Liver (tissue), 8 donors: ENCODE measurements at regions not wholly inside any gene's neighbourhood (a gene's known extent, or its start where the extent isn't known, plus 50 kb on each side); places are given as distances from the start of the nearest gene placed in this dataset.

Experiments used
- DNase-seq: peaks from one replicate; pipeline ENCODE4 v3.0.0-alpha.2; 2017; ENCODE audit warnings: low spot score
- H3K27ac ChIP-seq, 2 donors: one replicate each; pipeline ENCODE4 v1.7.0; 2013; ENCODE audit warnings: inconsistent platforms in 2 of 2, low read length in 2 of 2, control low read depth in 1 of 2, low read depth in 1 of 2, mild to moderate bottlenecking in 1 of 2
- H3K27me3 ChIP-seq, 4 donors: one replicate each; pipeline versions ENCODE4 v1.6.1 to v1.7.0; 2013; ENCODE audit warnings: low read length in 3 of 4, inconsistent platforms in 1 of 4, mild to moderate bottlenecking in 1 of 4, moderate library complexity in 1 of 4; ENCODE audit not compliant: control insufficient read depth in 4 of 4, insufficient read depth in 4 of 4
- H3K36me3 ChIP-seq, 4 donors: one replicate each; pipeline versions ENCODE4 v1.6.1 to v1.7.0; 2013; ENCODE audit warnings: low read length in 3 of 4, mild to moderate bottlenecking in 3 of 4, low read depth in 1 of 4, moderate library complexity in 1 of 4; ENCODE audit not compliant: control insufficient read depth in 4 of 4, insufficient read depth in 3 of 4
- H3K4me1 ChIP-seq, 4 donors: one replicate each; pipeline versions ENCODE4 v1.6.1 to v1.7.0; 2013; ENCODE audit warnings: low read length in 3 of 4, mild to moderate bottlenecking in 3 of 4, moderate library complexity in 1 of 4; ENCODE audit not compliant: control insufficient read depth in 4 of 4, insufficient read depth in 4 of 4
- H3K4me3 ChIP-seq, 3 donors: one replicate each; pipeline versions ENCODE4 v1.6.1 to v1.7.0; 2013; ENCODE audit warnings: low read length in 3 of 3, control low read depth in 1 of 3, low read depth in 1 of 3, mild to moderate bottlenecking in 1 of 3
- H3K9ac ChIP-seq, 2 donors: one replicate each; pipeline ENCODE4 v1.7.0; 2013; ENCODE audit warnings: low read length in 2 of 2, mild to moderate bottlenecking in 2 of 2, moderate library complexity in 2 of 2, control low read depth in 1 of 2, low read depth in 1 of 2
- H3K9me3 ChIP-seq, 4 donors: one replicate each; pipeline versions ENCODE4 v1.6.1 to v1.7.0; 2013; ENCODE audit warnings: low read length in 3 of 4; ENCODE audit not compliant: control insufficient read depth in 4 of 4
- FOXA1 ChIP-seq: IDR thresholded peaks from 2 replicates; pipeline ENCODE4 v1.6.1; 2016; ENCODE audit warnings: antibody characterized with exemption
- FOXA2 ChIP-seq: IDR thresholded peaks from 2 replicates; pipeline ENCODE4 v1.6.1; 2016; ENCODE audit warnings: antibody characterized with exemption
- GABPA ChIP-seq, 2 donors: IDR thresholded peaks in 1 of 2; conservative IDR thresholded peaks in 1 of 2; 2 replicates each; pipeline ENCODE4 v1.6.1; 2016; ENCODE audit warnings: antibody characterized with exemption in 2 of 2, mild to moderate bottlenecking in 1 of 2, moderate library complexity in 1 of 2
- HNF4A ChIP-seq, 2 donors: conservative IDR thresholded peaks; 2 replicates each; pipeline ENCODE4 v1.6.1; 2016; ENCODE audit warnings: antibody characterized with exemption in 2 of 2, mild to moderate bottlenecking in 2 of 2
- HNF4G ChIP-seq: IDR thresholded peaks from 2 replicates; pipeline ENCODE4 v1.6.1; 2016; ENCODE audit warnings: antibody characterized with exemption
- JUND ChIP-seq, 2 donors: IDR thresholded peaks; 2 replicates each; pipeline ENCODE4 v1.6.1; 2016; ENCODE audit warnings: antibody characterized with exemption in 2 of 2
- NR2F2 ChIP-seq: IDR thresholded peaks from 2 replicates; pipeline ENCODE4 v1.6.1; 2016; ENCODE audit warnings: antibody characterized with exemption
- RAD21 ChIP-seq, 2 donors: IDR thresholded peaks; 2 replicates each; pipeline ENCODE4 v1.6.1; 2016; ENCODE audit warnings: antibody characterized with exemption in 2 of 2, mild to moderate bottlenecking in 2 of 2
- RXRA ChIP-seq, 2 donors: IDR thresholded peaks; 2 replicates each; pipeline ENCODE4 v1.6.1; 2017 to 2018; ENCODE audit warnings: antibody characterized with exemption in 2 of 2, mild to moderate bottlenecking in 1 of 2
- SP1 ChIP-seq: IDR thresholded peaks from 2 replicates; pipeline ENCODE4 v1.6.1; 2018; ENCODE audit warnings: antibody characterized with exemption, mild to moderate bottlenecking
- TAF1 ChIP-seq: conservative IDR thresholded peaks from 2 replicates; pipeline ENCODE4 v1.6.1; 2016; ENCODE audit warnings: antibody characterized with exemption, mild to moderate bottlenecking
- YY1 ChIP-seq: IDR thresholded peaks from 2 replicates; pipeline ENCODE4 v1.6.1; 2016; ENCODE audit warnings: antibody characterized with exemption, mild to moderate bottlenecking
- WGBS: extraction: QIAGEN DNeasy Blood & Tissue Kit; methylation state at CpG from one replicate; pipeline ENCODE4 v1.1.7; 2013; 5-methylcytosine and 5-hydroxymethylcytosine counted together
- TF ChIP-seq, protein P1 (sequence below): IDR thresholded peaks from 2 replicates; pipeline ENCODE4 v1.6.1; 2016; ENCODE audit warnings: antibody characterized with exemption
- TF ChIP-seq, protein P2 (sequence below): fragments of 150-350 bp; IDR thresholded peaks from 2 replicates; pipeline ENCODE4 v1.5.1; 2017; ENCODE audit warnings: improper control_type of control experiment, low read depth, low read length; ENCODE audit not compliant: missing input control
- TF ChIP-seq, protein P3 (sequence below): IDR thresholded peaks from 2 replicates; pipeline ENCODE4 v1.6.1; 2016; ENCODE audit warnings: antibody characterized with exemption
- TF ChIP-seq, protein P4 (sequence below): IDR thresholded peaks from 2 replicates; pipeline ENCODE4 v1.6.1; 2016; ENCODE audit warnings: antibody characterized with exemption, mild to moderate bottlenecking
- TF ChIP-seq, protein P5 (sequence below): IDR thresholded peaks from 2 replicates; pipeline ENCODE4 v1.6.1; 2016; ENCODE audit warnings: antibody characterized with exemption
- donor health status: healthy.
- donor health status: healthy.
- donor health status: healthy.
- donor health status: healthy.
- donor health status: healthy.

DNA sequence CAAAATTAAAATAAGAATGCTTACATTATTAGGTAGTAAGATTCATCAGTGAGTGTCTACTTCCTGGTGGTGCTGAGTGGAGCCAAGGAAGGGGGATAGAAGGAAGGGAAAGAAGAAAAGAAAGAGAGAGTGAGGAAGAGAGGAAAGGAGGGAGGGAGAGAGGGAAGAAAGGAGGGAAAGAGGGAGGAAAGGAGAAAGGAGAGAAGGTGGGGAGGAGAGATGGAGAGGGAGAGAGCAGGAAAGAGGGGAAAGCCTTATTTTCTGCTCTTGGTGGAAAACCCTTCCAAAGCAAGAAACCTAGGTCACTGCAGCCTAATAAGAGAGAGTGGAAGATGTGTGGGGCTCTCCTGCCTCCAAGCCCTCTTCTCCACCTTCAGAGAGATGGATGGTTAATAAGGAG, 90.2 kb upstream of the EEF1E1 start:
- Histone ChIP-seq H3K36me3 (no peaks in the 10 kb centered on the region), H3K4me1 (no peaks in the 10 kb centered on the region), H3K9ac (no peak overlapping the region), H3K4me3 (no peak overlapping the region), H3K27me3 (peaks cover 0 to 2% (median 0%) of the 10 kb centered on the region in 4 donors), H3K9me3 (no peaks in the 10 kb centered on the region), H3K27ac (no peak overlapping the region)
- TF ChIP-seq, protein P1, sequence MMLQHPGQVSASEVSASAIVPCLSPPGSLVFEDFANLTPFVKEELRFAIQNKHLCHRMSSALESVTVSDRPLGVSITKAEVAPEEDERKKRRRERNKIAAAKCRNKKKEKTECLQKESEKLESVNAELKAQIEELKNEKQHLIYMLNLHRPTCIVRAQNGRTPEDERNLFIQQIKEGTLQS: no peak
- TF ChIP-seq HNF4A (conservative IDR thresholded peaks at IDR 0.05) (no peak), FOXA2 (no peak), YY1 (no peak), RAD21 (IDR thresholded peaks at IDR 0.05) (no peak), HNF4G (no peak), FOXA1 (no peak), RXRA (IDR thresholded peaks at IDR 0.05) (no peak), GABPA (IDR thresholded peaks at IDR 0.05 in 1 of 2, conservative IDR thresholded peaks at IDR 0.05 in 1 of 2) (no peak)
- TF ChIP-seq, protein P2, sequence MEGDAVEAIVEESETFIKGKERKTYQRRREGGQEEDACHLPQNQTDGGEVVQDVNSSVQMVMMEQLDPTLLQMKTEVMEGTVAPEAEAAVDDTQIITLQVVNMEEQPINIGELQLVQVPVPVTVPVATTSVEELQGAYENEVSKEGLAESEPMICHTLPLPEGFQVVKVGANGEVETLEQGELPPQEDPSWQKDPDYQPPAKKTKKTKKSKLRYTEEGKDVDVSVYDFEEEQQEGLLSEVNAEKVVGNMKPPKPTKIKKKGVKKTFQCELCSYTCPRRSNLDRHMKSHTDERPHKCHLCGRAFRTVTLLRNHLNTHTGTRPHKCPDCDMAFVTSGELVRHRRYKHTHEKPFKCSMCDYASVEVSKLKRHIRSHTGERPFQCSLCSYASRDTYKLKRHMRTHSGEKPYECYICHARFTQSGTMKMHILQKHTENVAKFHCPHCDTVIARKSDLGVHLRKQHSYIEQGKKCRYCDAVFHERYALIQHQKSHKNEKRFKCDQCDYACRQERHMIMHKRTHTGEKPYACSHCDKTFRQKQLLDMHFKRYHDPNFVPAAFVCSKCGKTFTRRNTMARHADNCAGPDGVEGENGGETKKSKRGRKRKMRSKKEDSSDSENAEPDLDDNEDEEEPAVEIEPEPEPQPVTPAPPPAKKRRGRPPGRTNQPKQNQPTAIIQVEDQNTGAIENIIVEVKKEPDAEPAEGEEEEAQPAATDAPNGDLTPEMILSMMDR: no peak
- TF ChIP-seq, protein P3, sequence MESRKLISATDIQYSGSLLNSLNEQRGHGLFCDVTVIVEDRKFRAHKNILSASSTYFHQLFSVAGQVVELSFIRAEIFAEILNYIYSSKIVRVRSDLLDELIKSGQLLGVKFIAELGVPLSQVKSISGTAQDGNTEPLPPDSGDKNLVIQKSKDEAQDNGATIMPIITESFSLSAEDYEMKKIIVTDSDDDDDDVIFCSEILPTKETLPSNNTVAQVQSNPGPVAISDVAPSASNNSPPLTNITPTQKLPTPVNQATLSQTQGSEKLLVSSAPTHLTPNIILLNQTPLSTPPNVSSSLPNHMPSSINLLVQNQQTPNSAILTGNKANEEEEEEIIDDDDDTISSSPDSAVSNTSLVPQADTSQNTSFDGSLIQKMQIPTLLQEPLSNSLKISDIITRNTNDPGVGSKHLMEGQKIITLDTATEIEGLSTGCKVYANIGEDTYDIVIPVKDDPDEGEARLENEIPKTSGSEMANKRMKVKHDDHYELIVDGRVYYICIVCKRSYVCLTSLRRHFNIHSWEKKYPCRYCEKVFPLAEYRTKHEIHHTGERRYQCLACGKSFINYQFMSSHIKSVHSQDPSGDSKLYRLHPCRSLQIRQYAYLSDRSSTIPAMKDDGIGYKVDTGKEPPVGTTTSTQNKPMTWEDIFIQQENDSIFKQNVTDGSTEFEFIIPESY: no peak
- TF ChIP-seq, protein P4, sequence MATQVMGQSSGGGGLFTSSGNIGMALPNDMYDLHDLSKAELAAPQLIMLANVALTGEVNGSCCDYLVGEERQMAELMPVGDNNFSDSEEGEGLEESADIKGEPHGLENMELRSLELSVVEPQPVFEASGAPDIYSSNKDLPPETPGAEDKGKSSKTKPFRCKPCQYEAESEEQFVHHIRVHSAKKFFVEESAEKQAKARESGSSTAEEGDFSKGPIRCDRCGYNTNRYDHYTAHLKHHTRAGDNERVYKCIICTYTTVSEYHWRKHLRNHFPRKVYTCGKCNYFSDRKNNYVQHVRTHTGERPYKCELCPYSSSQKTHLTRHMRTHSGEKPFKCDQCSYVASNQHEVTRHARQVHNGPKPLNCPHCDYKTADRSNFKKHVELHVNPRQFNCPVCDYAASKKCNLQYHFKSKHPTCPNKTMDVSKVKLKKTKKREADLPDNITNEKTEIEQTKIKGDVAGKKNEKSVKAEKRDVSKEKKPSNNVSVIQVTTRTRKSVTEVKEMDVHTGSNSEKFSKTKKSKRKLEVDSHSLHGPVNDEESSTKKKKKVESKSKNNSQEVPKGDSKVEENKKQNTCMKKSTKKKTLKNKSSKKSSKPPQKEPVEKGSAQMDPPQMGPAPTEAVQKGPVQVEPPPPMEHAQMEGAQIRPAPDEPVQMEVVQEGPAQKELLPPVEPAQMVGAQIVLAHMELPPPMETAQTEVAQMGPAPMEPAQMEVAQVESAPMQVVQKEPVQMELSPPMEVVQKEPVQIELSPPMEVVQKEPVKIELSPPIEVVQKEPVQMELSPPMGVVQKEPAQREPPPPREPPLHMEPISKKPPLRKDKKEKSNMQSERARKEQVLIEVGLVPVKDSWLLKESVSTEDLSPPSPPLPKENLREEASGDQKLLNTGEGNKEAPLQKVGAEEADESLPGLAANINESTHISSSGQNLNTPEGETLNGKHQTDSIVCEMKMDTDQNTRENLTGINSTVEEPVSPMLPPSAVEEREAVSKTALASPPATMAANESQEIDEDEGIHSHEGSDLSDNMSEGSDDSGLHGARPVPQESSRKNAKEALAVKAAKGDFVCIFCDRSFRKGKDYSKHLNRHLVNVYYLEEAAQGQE: no peak
- no peak for DNase-seq

DNA sequence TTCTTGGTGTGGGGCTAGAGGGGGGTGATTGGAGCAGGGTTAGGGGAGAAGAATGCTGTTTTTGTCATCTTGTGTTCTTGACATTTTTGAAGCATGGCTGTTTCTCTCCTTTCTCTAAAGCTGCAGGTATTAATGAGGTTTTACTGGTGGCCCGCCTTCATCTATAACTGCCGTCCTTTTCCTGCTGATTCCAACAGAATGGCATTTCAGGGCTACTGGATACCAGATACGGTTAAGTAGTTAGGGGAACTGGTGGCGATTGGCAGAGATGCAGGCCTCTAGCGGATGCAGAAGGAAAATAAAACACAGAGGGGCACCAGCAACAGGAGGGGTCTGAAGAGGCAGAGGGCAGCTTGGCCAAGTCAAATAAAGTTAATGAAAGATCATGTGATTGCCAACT, 89.7 kb upstream of the EEF1E1 start:
- H3K9ac ChIP-seq: no peak overlapping the region
- H3K4me3 ChIP-seq: no peak overlapping the region
- 79% methylated on average over 5 of the region's 5 CpGs for WGBS
- DNase-seq: no peak
- no peak overlapping the region for H3K27ac ChIP-seq
- no peaks in the 10 kb centered on the region for H3K4me1 ChIP-seq
- no peaks in the 10 kb centered on the region for H3K36me3 ChIP-seq
- no peaks in the 10 kb centered on the region for H3K9me3 ChIP-seq
- H3K27me3 ChIP-seq: peaks cover 0 to 2% (median 0%) of the 10 kb centered on the region in 4 donors
- no peak for TF ChIP-seq FOXA1
- TF ChIP-seq, protein P1: no peak
- TF ChIP-seq, protein P5, sequence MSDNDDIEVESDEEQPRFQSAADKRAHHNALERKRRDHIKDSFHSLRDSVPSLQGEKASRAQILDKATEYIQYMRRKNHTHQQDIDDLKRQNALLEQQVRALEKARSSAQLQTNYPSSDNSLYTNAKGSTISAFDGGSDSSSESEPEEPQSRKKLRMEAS: no peak
- TF ChIP-seq, protein P2: no peak
- TF ChIP-seq RXRA (IDR thresholded peaks at IDR 0.05): no peak
- no peak for TF ChIP-seq NR2F2
- no peak for TF ChIP-seq HNF4G
- no peak for TF ChIP-seq SP1
- no peak for TF ChIP-seq JUND (IDR thresholded peaks at IDR 0.05)
- no peak for TF ChIP-seq GABPA (IDR thresholded peaks at IDR 0.05 in 1 of 2, conservative IDR thresholded peaks at IDR 0.05 in 1 of 2)
- no peak for TF ChIP-seq TAF1
- TF ChIP-seq YY1: no peak
- TF ChIP-seq, protein P4: no peak
